Vagina (tissue), 2 donors: ENCODE measurements at regions not wholly inside any gene's neighbourhood (a gene's known extent, or its start where the extent isn't known, plus 50 kb on each side); places are given as distances from the start of the nearest gene placed in this dataset.

ENCODE experiments used
- CTCF ChIP-seq, 3 experiments: fragments of 450-650 bp in 2 of 3; fragments of 200-600 bp in 1 of 3; sonication (generic) in 1 of 3; IDR thresholded peaks; one replicate each; pipeline ENCODE4 v1.5.1; 2017 to 2019; ENCODE audit warnings: antibody characterized with exemption in 3 of 3, mild to moderate bottlenecking in 2 of 3, moderate library complexity in 2 of 3
- POLR2A ChIP-seq, 2 donors: fragments of 450-650 bp; IDR thresholded peaks; one replicate each; pipeline ENCODE4 v1.6.1; 2017; ENCODE audit warnings: antibody characterized with exemption in 2 of 2, mild to moderate bottlenecking in 2 of 2, moderate library complexity in 2 of 2
- POLR2AphosphoS5 ChIP-seq, 2 donors: sonication (generic); formaldehyde crosslinking; IDR thresholded peaks; one replicate each; pipeline ENCODE4 v1.9.0; 2017; ENCODE audit warnings: antibody characterized with exemption in 2 of 2, mild to moderate bottlenecking in 2 of 2, low read depth in 1 of 2; ENCODE audit not compliant: insufficient read depth in 1 of 2

GRCh38 chr15:93231261-93231925, 142.4 kb upstream of the RGMA start:
- no peak for TF ChIP-seq CTCF (IDR thresholded peaks at IDR 0.05)
- TF ChIP-seq POLR2AphosphoS5 (IDR thresholded peaks at IDR 0.05; ENCODE audit: insufficient read depth in 1 of 2, low read depth in 1 of 2), result no peak
- TF ChIP-seq POLR2A (IDR thresholded peaks at IDR 0.05), result no peak
